ENCODE measurements at regions not wholly inside any gene's neighbourhood (a gene's known extent, or its start where the extent isn't known, plus 50 kb on each side); places are given as distances from the start of the nearest gene placed in this dataset.
"Not testable (repeated sequence)": the region's sequence is repeated elsewhere in the genome, so short reads cannot be mapped to it uniquely, and the experiment has no call there.

- DNase-seq (ENCODE audit: low spot score) = no peak
- TF ChIP-seq CTCF (IDR thresholded peaks at IDR 0.05; ENCODE audit: extremely low read depth, missing control alignments) = no peak
Measured at GRCh38 chr11:105371311-105371710, 231.7 kb upstream of the CARD18 start.

DNA sequence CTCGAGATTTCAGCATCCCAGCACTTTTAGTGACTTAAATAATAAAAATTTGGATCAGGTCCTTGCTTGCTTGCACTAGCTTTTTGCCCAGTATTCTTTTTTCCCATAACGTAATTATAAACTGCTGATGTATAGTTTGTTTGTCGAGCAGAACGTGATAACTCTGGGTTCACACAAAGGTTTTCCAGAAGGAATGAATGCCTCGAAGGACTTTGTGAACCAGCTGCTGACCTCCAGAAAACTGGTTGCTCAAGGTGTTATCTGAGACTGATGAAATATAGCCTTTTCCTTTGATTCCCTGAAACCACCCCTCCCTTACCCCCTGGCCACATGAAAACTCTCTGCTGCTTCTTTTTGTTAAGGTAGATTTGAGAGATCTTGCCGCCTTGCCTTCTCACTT, 229.1 kb upstream of the CARD18 start:
- no peak for DNase-seq (ENCODE audit: low spot score)

GRCh38 chr11:105367129-105367528, 227.6 kb upstream of the CARD18 start:
- DNase-seq (ENCODE audit: low spot score) = no peak
- no peak for TF ChIP-seq CTCF (IDR thresholded peaks at IDR 0.05; ENCODE audit: extremely low read depth, missing control alignments)

More for the DNA sequence above, 229.1 kb upstream of the CARD18 start:
- no peak for TF ChIP-seq CTCF (IDR thresholded peaks at IDR 0.05; ENCODE audit: extremely low read depth, missing control alignments)

DNA sequence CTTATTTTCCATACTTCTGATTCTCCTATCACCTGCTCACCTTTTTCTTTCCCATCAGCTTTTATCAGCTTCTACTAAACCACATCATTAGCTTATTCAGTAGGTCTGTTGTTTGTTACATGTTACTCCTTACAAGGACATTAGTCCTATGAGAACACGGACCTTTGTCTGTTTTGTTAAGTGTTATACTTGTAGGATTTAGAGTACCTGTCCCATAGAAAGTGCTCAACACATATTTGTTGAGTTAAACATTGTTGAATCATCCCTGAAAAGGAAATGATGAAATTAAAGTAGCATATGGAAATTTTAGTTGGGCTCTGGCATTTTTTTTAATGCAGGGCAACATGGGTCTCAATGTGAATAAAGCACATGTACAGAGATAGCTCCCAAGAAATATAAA, 222.1 kb upstream of the CARD18 start:
- no peak for TF ChIP-seq CTCF (IDR thresholded peaks at IDR 0.05; ENCODE audit: extremely low read depth, missing control alignments)
- DNase-seq (ENCODE audit: low spot score) = no peak

GRCh38 chr11:105357764-105358163, 218.2 kb upstream of the CARD18 start:
- DNase-seq (ENCODE audit: low spot score) = no peak
- TF ChIP-seq CTCF (IDR thresholded peaks at IDR 0.05; ENCODE audit: extremely low read depth, missing control alignments) = no peak

DNA sequence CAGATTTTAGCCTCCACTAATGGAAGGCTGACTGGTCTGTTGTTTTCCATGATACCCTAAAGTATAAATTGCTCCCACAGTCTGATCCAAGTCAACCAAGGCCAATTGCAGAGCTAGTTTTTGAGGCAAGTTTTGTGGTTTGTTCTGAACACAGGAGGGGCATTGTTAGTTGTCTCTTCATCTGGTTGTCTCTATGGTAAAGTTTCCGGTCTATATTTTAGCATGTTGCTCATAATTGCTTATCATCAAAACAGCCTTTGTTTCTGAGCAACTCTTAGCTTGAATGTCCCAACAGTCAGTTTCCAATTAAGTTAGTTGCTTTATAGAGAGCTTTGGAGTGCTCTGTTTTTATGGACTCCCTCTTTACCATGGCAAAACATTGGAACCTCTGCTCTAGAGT, 217.6 kb upstream of the CARD18 start:
- no peak for DNase-seq (ENCODE audit: low spot score)
- no peak for TF ChIP-seq CTCF (IDR thresholded peaks at IDR 0.05; ENCODE audit: extremely low read depth, missing control alignments)

- DNase-seq (ENCODE audit: low spot score) = not testable (repeated sequence)
Measured at GRCh38 chr11:105349867-105350266, 210.3 kb upstream of the CARD18 start.

DNA sequence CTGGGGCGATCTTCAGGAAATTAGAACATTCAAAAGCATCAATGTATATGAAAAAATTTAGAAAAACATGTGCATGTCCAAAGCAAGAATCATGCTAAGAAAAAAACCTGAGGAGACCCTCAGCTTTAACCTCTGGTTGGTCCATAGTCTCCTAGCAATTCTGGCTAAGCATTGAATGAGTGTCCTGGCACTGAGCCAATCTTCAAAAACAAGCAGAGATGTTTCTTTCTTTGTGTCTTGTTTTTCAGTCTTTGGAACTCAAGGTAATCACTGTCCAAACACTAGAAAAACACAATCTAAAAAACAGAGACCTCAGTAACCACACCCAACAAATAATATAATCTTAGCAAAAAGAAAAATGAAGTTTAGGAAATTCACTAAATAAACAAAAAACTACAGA, 205.4 kb upstream of the CARD18 start:
- no peak for TF ChIP-seq CTCF (IDR thresholded peaks at IDR 0.05; ENCODE audit: extremely low read depth, missing control alignments)
- DNase-seq (ENCODE audit: low spot score) = no peak

Measured in GM20000 (cell line).